GM12865 (cell line): ENCODE measurements at regions not wholly inside any gene's neighbourhood (a gene's known extent, or its start where the extent isn't known, plus 50 kb on each side); places are given as distances from the start of the nearest gene placed in this dataset.

ENCODE experiments used
- DNase-seq: peaks from one replicate; pipeline ENCODE4 v3.0.0; 2010; ENCODE audit warnings: low read depth
- H3K4me3 ChIP-seq: 2 replicates; pipeline ENCODE4 v1.5.1; 2011; ENCODE audit warnings: mild to moderate bottlenecking, low read depth, low read length, control low read depth
- CTCF ChIP-seq: IDR thresholded peaks from 2 replicates; pipeline ENCODE4 v1.5.1; 2011; ENCODE audit warnings: low read length, control low read depth, low read depth, inconsistent platforms; ENCODE audit not compliant: insufficient read depth; ENCODE audit errors: missing control alignments

DNA sequence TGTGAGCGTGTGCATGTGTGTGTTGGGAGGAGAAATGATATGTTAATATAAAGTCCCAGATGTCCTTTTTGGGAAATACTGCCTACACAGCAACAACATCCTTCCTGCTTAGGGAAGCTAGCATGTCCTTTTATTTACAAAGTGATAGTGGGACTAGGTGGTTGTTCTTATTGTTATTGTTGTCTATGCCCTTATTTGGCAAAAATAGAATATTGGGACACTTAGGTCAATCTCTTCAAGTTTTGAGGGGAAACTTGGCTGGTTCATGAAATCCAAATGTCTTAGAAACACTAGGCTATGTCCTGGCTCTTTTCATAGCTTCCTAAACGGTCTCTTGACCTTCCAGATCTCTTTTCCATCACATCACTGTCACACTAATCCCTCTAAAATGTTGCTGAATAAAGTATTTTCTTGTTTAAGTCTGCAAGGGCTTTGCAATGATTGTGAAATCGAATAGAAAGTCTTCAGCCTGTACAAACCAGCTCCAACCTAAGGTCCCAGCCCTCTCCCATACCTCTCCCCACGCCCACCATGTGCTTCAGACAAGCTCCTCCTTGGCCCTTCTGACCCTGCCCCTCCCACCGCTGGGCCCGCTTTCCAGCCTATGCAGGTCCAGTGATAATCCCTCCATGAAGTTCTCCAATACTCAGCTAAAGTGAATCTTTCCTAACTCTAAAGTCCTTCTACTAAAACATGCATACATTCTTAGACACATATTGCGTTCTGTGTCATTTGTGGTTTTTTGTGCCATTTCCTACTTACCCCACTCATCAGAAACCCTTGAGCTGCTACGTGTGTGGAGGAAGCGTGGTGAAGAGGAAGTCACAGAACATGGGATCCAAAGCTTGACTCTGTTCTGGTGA, 205.1 kb downstream of the LY86 start:
- no peak for TF ChIP-seq CTCF
- DNase-seq: peak; percentile 37

GRCh38 chr6:6795393-6795792, 206.9 kb downstream of the LY86 start:
- H3K4me3 ChIP-seq: no peak overlapping the region
- no peak for DNase-seq
- TF ChIP-seq CTCF: no peak

More for the DNA sequence above, 205.1 kb downstream of the LY86 start:
- no peak overlapping the region for H3K4me3 ChIP-seq

- no peak overlapping the region for H3K4me3 ChIP-seq
- DNase-seq: peak; percentile 29
- TF ChIP-seq CTCF: no peak
Observed at GRCh38 chr6:6796818-6797217, 208.3 kb downstream of the LY86 start.

GRCh38 chr6:6798448-6798860, 209.9 kb downstream of the LY86 start:
- peak; percentile 77 for DNase-seq
- peak overlapping the region; percentile 40 for H3K4me3 ChIP-seq
- no peak for TF ChIP-seq CTCF

DNA sequence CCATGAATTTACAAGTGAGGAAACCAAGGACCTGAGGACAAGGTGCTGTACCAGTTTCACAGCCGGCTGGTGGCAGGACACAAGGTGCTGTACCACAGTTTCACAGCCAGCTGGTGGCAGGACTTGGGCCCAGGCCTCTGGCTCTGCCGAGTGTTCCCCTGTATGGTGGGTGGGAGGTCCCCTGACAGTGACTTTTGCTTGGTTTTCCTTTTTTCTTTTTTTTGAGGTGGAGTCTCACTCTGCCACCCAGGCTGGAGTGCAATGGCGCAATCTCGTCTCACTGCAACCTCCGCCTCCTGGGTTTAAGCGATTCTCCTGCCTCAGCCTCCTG, 212.4 kb downstream of the LY86 start:
- TF ChIP-seq CTCF: no peak
- no peak for DNase-seq
- no peak overlapping the region for H3K4me3 ChIP-seq

DNA sequence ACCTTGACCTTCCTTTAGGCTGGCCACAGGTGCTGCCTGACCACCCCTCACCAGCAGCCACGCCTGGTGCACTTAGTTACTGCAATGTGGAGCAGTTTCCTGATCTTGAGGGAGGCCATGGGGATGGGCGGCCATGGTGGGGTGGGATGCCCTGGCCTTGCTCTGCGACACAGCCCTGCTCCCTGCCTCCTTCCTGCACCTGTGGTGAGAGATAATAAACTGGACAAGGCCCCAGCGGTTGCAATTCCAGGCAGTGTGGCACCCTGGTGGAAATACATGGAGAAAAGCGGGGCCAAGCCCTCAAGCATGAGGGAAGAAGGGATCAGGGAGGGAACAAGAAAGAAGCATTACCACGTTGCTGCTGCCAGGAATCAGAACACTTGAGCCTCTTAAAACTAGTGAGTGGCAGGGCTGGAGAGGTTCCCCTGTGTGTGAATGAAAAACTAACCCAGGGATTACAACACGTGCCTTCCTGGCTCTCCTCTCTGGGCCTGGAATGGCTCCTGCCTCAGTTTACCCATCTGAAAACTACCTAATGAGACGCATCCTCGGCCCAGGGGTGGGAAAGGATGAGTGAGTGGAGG, 213.2 kb downstream of the LY86 start:
- DNase-seq: no peak
- H3K4me3 ChIP-seq: no peak overlapping the region
- TF ChIP-seq CTCF: no peak
